ENCODE measurements at regions not wholly inside any gene's neighbourhood (a gene's known extent, or its start where the extent isn't known, plus 50 kb on each side); places are given as distances from the start of the nearest gene placed in this dataset.

- H3K36me3 ChIP-seq: no peaks in the 10 kb centered on the region
- H3K4me1 ChIP-seq: no peaks in the 10 kb centered on the region
- H3K9me3 ChIP-seq (replicated peaks in 1 of 11): no peaks in the 10 kb centered on the region
- H3K27ac ChIP-seq: no peak overlapping the region
- no peak overlapping the region for H3K4me3 ChIP-seq
- no peaks in the 10 kb centered on the region for H4K20me1 ChIP-seq
- no peak overlapping the region for H3K4me2 ChIP-seq
- H3K27me3 ChIP-seq: no peaks in the 10 kb centered on the region
- no peak for TF ChIP-seq Cebpa-rat (IDR thresholded peaks at IDR 0.05)
- H3K9ac ChIP-seq: no peak overlapping the region
Measured at GRCh38 chr13:79781829-79782540, 301.0 kb downstream of the NDFIP2 start.

GRCh38 chr13:79780240-79780639, 299.3 kb downstream of the NDFIP2 start:
- no peak overlapping the region for H3K4me3 ChIP-seq
- no peaks in the 10 kb centered on the region for H3K27me3 ChIP-seq
- no peak overlapping the region for H3K27ac ChIP-seq
- H3K4me2 ChIP-seq: no peak overlapping the region
- no peak overlapping the region for H3K9ac ChIP-seq
- no peaks in the 10 kb centered on the region for H3K36me3 ChIP-seq
- H3K9me3 ChIP-seq (replicated peaks in 1 of 11): no peaks in the 10 kb centered on the region
- no peaks in the 10 kb centered on the region for H3K4me1 ChIP-seq
- H4K20me1 ChIP-seq: no peaks in the 10 kb centered on the region
- TF ChIP-seq Cebpa-rat (IDR thresholded peaks at IDR 0.05): no peak

GRCh38 chr13:79779761-79780160, 298.8 kb downstream of the NDFIP2 start:
- Histone ChIP-seq H3K27ac (no peak overlapping the region), H3K36me3 (no peaks in the 10 kb centered on the region), H3K4me2 (no peak overlapping the region), H3K27me3 (no peaks in the 10 kb centered on the region), H3K4me3 (no peak overlapping the region), H3K9me3 (replicated peaks in 1 of 11) (no peaks in the 10 kb centered on the region), H3K4me1 (no peaks in the 10 kb centered on the region), H3K9ac (no peak overlapping the region), H4K20me1 (no peaks in the 10 kb centered on the region)
- TF ChIP-seq Cebpa-rat (IDR thresholded peaks at IDR 0.05): no peak

- H3K4me3 ChIP-seq: no peak overlapping the region
- no peaks in the 10 kb centered on the region for H4K20me1 ChIP-seq
- H3K9ac ChIP-seq: no peak overlapping the region
- no peaks in the 10 kb centered on the region for H3K4me1 ChIP-seq
- H3K36me3 ChIP-seq: no peaks in the 10 kb centered on the region
- no peak for TF ChIP-seq Cebpa-rat (IDR thresholded peaks at IDR 0.05)
- H3K4me2 ChIP-seq: no peak overlapping the region
- no peaks in the 10 kb centered on the region for H3K9me3 ChIP-seq (replicated peaks in 1 of 11)
- H3K27ac ChIP-seq: no peak overlapping the region
- no peaks in the 10 kb centered on the region for H3K27me3 ChIP-seq
Measured at GRCh38 chr13:79778741-79779460, 297.9 kb downstream of the NDFIP2 start.

- no peak overlapping the region for H3K4me3 ChIP-seq
- no peaks in the 10 kb centered on the region for H3K36me3 ChIP-seq
- no peak for TF ChIP-seq Cebpa-rat (IDR thresholded peaks at IDR 0.05)
- no peak overlapping the region for H3K9ac ChIP-seq
- no peak overlapping the region for H3K27ac ChIP-seq
- H3K4me2 ChIP-seq: no peak overlapping the region
- H3K4me1 ChIP-seq: no peaks in the 10 kb centered on the region
- H3K9me3 ChIP-seq (replicated peaks in 1 of 11): no peaks in the 10 kb centered on the region
- no peaks in the 10 kb centered on the region for H3K27me3 ChIP-seq
- H4K20me1 ChIP-seq: no peaks in the 10 kb centered on the region
Measured at GRCh38 chr13:79777504-79777903, 296.5 kb downstream of the NDFIP2 start.

- H3K36me3 ChIP-seq: no peaks in the 10 kb centered on the region
- no peaks in the 10 kb centered on the region for H4K20me1 ChIP-seq
- peaks cover under 1 to 6% (median 5%) of the 10 kb centered on the region in 11 experiments; a peak in 14 of 22 replicates for H3K9me3 ChIP-seq (replicated peaks in 1 of 11)
- H3K9ac ChIP-seq: no peak overlapping the region
- no peak overlapping the region for H3K27ac ChIP-seq
- H3K27me3 ChIP-seq: no peaks in the 10 kb centered on the region
- no peak for TF ChIP-seq Cebpa-rat (IDR thresholded peaks at IDR 0.05)
- H3K4me1 ChIP-seq: no peaks in the 10 kb centered on the region
- no peak overlapping the region for H3K4me3 ChIP-seq
- no peak overlapping the region for H3K4me2 ChIP-seq
Measured at GRCh38 chr13:79776531-79777295, 295.8 kb downstream of the NDFIP2 start.

GRCh38 chr13:79775830-79776229, 294.9 kb downstream of the NDFIP2 start:
- Histone ChIP-seq H3K27ac (no peak overlapping the region), H3K4me2 (no peak overlapping the region), H3K9ac (no peak overlapping the region)

GRCh38 chr13:79772811-79773210, 291.9 kb downstream of the NDFIP2 start:
- Histone ChIP-seq H3K27ac (no peak overlapping the region), H3K4me3 (no peak overlapping the region), H4K20me1 (no peaks in the 10 kb centered on the region), H3K9me3 (replicated peaks in 1 of 11) (peaks cover 6 to 18% (median 9%) of the 10 kb centered on the region in 11 experiments; a peak in 14 of 22 replicates), H3K27me3 (no peaks in the 10 kb centered on the region), H3K4me1 (no peaks in the 10 kb centered on the region), H3K4me2 (no peak overlapping the region), H3K36me3 (no peaks in the 10 kb centered on the region), H3K9ac (no peak overlapping the region)
- TF ChIP-seq Cebpa-rat (IDR thresholded peaks at IDR 0.05): no peak

More at GRCh38 chr13:79775830-79776229, 294.9 kb downstream of the NDFIP2 start:
- Histone ChIP-seq H3K4me3 (no peak overlapping the region), H3K36me3 (no peaks in the 10 kb centered on the region), H4K20me1 (no peaks in the 10 kb centered on the region), H3K4me1 (no peaks in the 10 kb centered on the region), H3K9me3 (replicated peaks in 1 of 11) (peaks cover 6 to 12% (median 9%) of the 10 kb centered on the region in 11 experiments; a peak in 14 of 22 replicates), H3K27me3 (no peaks in the 10 kb centered on the region)
- no peak for TF ChIP-seq Cebpa-rat (IDR thresholded peaks at IDR 0.05)

- Histone ChIP-seq H3K27ac (no peak overlapping the region), H3K4me2 (no peak overlapping the region), H3K36me3 (no peaks in the 10 kb centered on the region), H3K27me3 (no peaks in the 10 kb centered on the region), H3K9me3 (replicated peaks in 1 of 11) (peaks cover 6 to 18% (median 9%) of the 10 kb centered on the region in 11 experiments; a peak in 14 of 22 replicates), H3K9ac (no peak overlapping the region), H3K4me3 (no peak overlapping the region), H3K4me1 (no peaks in the 10 kb centered on the region), H4K20me1 (no peaks in the 10 kb centered on the region)
- TF ChIP-seq Cebpa-rat (IDR thresholded peaks at IDR 0.05): no peak
Measured at GRCh38 chr13:79771493-79771892, 290.5 kb downstream of the NDFIP2 start.

Data from BLaER1 treated with 17β-estradiol and CSF1 and Interleukin-3, amounts not matched to agents 10 nM and 100 nM (cell line).